Liver (tissue), 8 donors: ENCODE measurements at regions not wholly inside any gene's neighbourhood (a gene's known extent, or its start where the extent isn't known, plus 50 kb on each side); places are given as distances from the start of the nearest gene placed in this dataset.

ENCODE experiments used
- DNase-seq: peaks from one replicate; pipeline ENCODE4 v3.0.0-alpha.2; 2017; ENCODE audit warnings: low spot score
- H3K27ac ChIP-seq, 2 donors: one replicate each; pipeline ENCODE4 v1.7.0; 2013; ENCODE audit warnings: inconsistent platforms in 2 of 2, low read length in 2 of 2, control low read depth in 1 of 2, low read depth in 1 of 2, mild to moderate bottlenecking in 1 of 2
- H3K27me3 ChIP-seq, 4 donors: one replicate each; pipeline versions ENCODE4 v1.6.1 to v1.7.0; 2013; ENCODE audit warnings: low read length in 3 of 4, inconsistent platforms in 1 of 4, mild to moderate bottlenecking in 1 of 4, moderate library complexity in 1 of 4; ENCODE audit not compliant: control insufficient read depth in 4 of 4, insufficient read depth in 4 of 4
- H3K36me3 ChIP-seq, 4 donors: one replicate each; pipeline versions ENCODE4 v1.6.1 to v1.7.0; 2013; ENCODE audit warnings: low read length in 3 of 4, mild to moderate bottlenecking in 3 of 4, low read depth in 1 of 4, moderate library complexity in 1 of 4; ENCODE audit not compliant: control insufficient read depth in 4 of 4, insufficient read depth in 3 of 4
- H3K4me1 ChIP-seq, 4 donors: one replicate each; pipeline versions ENCODE4 v1.6.1 to v1.7.0; 2013; ENCODE audit warnings: low read length in 3 of 4, mild to moderate bottlenecking in 3 of 4, moderate library complexity in 1 of 4; ENCODE audit not compliant: control insufficient read depth in 4 of 4, insufficient read depth in 4 of 4
- H3K4me3 ChIP-seq, 3 donors: one replicate each; pipeline versions ENCODE4 v1.6.1 to v1.7.0; 2013; ENCODE audit warnings: low read length in 3 of 3, control low read depth in 1 of 3, low read depth in 1 of 3, mild to moderate bottlenecking in 1 of 3
- H3K9ac ChIP-seq, 2 donors: one replicate each; pipeline ENCODE4 v1.7.0; 2013; ENCODE audit warnings: low read length in 2 of 2, mild to moderate bottlenecking in 2 of 2, moderate library complexity in 2 of 2, control low read depth in 1 of 2, low read depth in 1 of 2
- H3K9me3 ChIP-seq, 4 donors: one replicate each; pipeline versions ENCODE4 v1.6.1 to v1.7.0; 2013; ENCODE audit warnings: low read length in 3 of 4; ENCODE audit not compliant: control insufficient read depth in 4 of 4
- EGR1 ChIP-seq, 2 donors: IDR thresholded peaks; 2 replicates each; pipeline ENCODE4 v1.6.1; 2016 to 2018; ENCODE audit warnings: antibody characterized with exemption in 2 of 2, low read depth in 2 of 2
- FOXA1 ChIP-seq: IDR thresholded peaks from 2 replicates; pipeline ENCODE4 v1.6.1; 2016; ENCODE audit warnings: antibody characterized with exemption
- FOXA2 ChIP-seq: IDR thresholded peaks from 2 replicates; pipeline ENCODE4 v1.6.1; 2016; ENCODE audit warnings: antibody characterized with exemption
- GABPA ChIP-seq, 2 donors: IDR thresholded peaks in 1 of 2; conservative IDR thresholded peaks in 1 of 2; 2 replicates each; pipeline ENCODE4 v1.6.1; 2016; ENCODE audit warnings: antibody characterized with exemption in 2 of 2, mild to moderate bottlenecking in 1 of 2, moderate library complexity in 1 of 2
- HNF4A ChIP-seq, 2 donors: conservative IDR thresholded peaks; 2 replicates each; pipeline ENCODE4 v1.6.1; 2016; ENCODE audit warnings: antibody characterized with exemption in 2 of 2, mild to moderate bottlenecking in 2 of 2
- HNF4G ChIP-seq: IDR thresholded peaks from 2 replicates; pipeline ENCODE4 v1.6.1; 2016; ENCODE audit warnings: antibody characterized with exemption
- JUND ChIP-seq, 2 donors: IDR thresholded peaks; 2 replicates each; pipeline ENCODE4 v1.6.1; 2016; ENCODE audit warnings: antibody characterized with exemption in 2 of 2
- MAX ChIP-seq: IDR thresholded peaks from 2 replicates; pipeline ENCODE4 v1.6.1; 2016; ENCODE audit warnings: antibody characterized with exemption
- NR2F2 ChIP-seq: IDR thresholded peaks from 2 replicates; pipeline ENCODE4 v1.6.1; 2016; ENCODE audit warnings: antibody characterized with exemption
- RAD21 ChIP-seq, 2 donors: IDR thresholded peaks; 2 replicates each; pipeline ENCODE4 v1.6.1; 2016; ENCODE audit warnings: antibody characterized with exemption in 2 of 2, mild to moderate bottlenecking in 2 of 2
- RXRA ChIP-seq, 2 donors: IDR thresholded peaks; 2 replicates each; pipeline ENCODE4 v1.6.1; 2017 to 2018; ENCODE audit warnings: antibody characterized with exemption in 2 of 2, mild to moderate bottlenecking in 1 of 2
- SP1 ChIP-seq: IDR thresholded peaks from 2 replicates; pipeline ENCODE4 v1.6.1; 2018; ENCODE audit warnings: antibody characterized with exemption, mild to moderate bottlenecking
- TAF1 ChIP-seq: conservative IDR thresholded peaks from 2 replicates; pipeline ENCODE4 v1.6.1; 2016; ENCODE audit warnings: antibody characterized with exemption, mild to moderate bottlenecking
- YY1 ChIP-seq: IDR thresholded peaks from 2 replicates; pipeline ENCODE4 v1.6.1; 2016; ENCODE audit warnings: antibody characterized with exemption, mild to moderate bottlenecking
- ZBTB33 ChIP-seq: IDR thresholded peaks from 2 replicates; pipeline ENCODE4 v1.6.1; 2016; ENCODE audit warnings: antibody characterized with exemption
- WGBS: extraction: QIAGEN DNeasy Blood & Tissue Kit; methylation state at CpG from one replicate; pipeline ENCODE4 v1.1.7; 2013; 5-methylcytosine and 5-hydroxymethylcytosine counted together
- TF ChIP-seq, protein P1 (sequence below): IDR thresholded peaks from 2 replicates; pipeline ENCODE4 v1.6.1; 2016; ENCODE audit warnings: antibody characterized with exemption, mild to moderate bottlenecking
- TF ChIP-seq, protein P2 (sequence below): fragments of 150-350 bp; IDR thresholded peaks from 2 replicates; pipeline ENCODE4 v1.5.1; 2017; ENCODE audit warnings: improper control_type of control experiment, low read depth, low read length; ENCODE audit not compliant: missing input control
- TF ChIP-seq, protein P3 (sequence below): IDR thresholded peaks from 2 replicates; pipeline ENCODE4 v1.6.1; 2016; ENCODE audit warnings: antibody characterized with exemption
- donor health status: healthy.
- donor health status: healthy.
- donor health status: healthy.
- donor health status: healthy.
- donor health status: healthy.

- WGBS = 65% methylated on average over 1 of the region's 1 CpG
- Histone ChIP-seq H3K9ac (no peak overlapping the region), H3K4me1 (no peaks in the 10 kb centered on the region), H3K27ac (no peak overlapping the region), H3K36me3 (no peaks in the 10 kb centered on the region), H3K9me3 (no peaks in the 10 kb centered on the region), H3K4me3 (no peak overlapping the region), H3K27me3 (no peaks in the 10 kb centered on the region)
- DNase-seq = no peak
- TF ChIP-seq RAD21 (IDR thresholded peaks at IDR 0.05) (no peak), FOXA2 (no peak), RXRA (IDR thresholded peaks at IDR 0.05) (no peak), HNF4A (conservative IDR thresholded peaks at IDR 0.05) (no peak), JUND (IDR thresholded peaks at IDR 0.05) (no peak), HNF4G (no peak), FOXA1 (no peak), GABPA (IDR thresholded peaks at IDR 0.05 in 1 of 2, conservative IDR thresholded peaks at IDR 0.05 in 1 of 2) (no peak), MAX (no peak), NR2F2 (no peak), EGR1 (IDR thresholded peaks at IDR 0.05; ENCODE audit: low read depth in 2 of 2) (no peak), ZBTB33 (no peak), YY1 (no peak), SP1 (no peak), TAF1 (no peak)
- TF ChIP-seq, protein P1, sequence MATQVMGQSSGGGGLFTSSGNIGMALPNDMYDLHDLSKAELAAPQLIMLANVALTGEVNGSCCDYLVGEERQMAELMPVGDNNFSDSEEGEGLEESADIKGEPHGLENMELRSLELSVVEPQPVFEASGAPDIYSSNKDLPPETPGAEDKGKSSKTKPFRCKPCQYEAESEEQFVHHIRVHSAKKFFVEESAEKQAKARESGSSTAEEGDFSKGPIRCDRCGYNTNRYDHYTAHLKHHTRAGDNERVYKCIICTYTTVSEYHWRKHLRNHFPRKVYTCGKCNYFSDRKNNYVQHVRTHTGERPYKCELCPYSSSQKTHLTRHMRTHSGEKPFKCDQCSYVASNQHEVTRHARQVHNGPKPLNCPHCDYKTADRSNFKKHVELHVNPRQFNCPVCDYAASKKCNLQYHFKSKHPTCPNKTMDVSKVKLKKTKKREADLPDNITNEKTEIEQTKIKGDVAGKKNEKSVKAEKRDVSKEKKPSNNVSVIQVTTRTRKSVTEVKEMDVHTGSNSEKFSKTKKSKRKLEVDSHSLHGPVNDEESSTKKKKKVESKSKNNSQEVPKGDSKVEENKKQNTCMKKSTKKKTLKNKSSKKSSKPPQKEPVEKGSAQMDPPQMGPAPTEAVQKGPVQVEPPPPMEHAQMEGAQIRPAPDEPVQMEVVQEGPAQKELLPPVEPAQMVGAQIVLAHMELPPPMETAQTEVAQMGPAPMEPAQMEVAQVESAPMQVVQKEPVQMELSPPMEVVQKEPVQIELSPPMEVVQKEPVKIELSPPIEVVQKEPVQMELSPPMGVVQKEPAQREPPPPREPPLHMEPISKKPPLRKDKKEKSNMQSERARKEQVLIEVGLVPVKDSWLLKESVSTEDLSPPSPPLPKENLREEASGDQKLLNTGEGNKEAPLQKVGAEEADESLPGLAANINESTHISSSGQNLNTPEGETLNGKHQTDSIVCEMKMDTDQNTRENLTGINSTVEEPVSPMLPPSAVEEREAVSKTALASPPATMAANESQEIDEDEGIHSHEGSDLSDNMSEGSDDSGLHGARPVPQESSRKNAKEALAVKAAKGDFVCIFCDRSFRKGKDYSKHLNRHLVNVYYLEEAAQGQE = no peak
- TF ChIP-seq, protein P2, sequence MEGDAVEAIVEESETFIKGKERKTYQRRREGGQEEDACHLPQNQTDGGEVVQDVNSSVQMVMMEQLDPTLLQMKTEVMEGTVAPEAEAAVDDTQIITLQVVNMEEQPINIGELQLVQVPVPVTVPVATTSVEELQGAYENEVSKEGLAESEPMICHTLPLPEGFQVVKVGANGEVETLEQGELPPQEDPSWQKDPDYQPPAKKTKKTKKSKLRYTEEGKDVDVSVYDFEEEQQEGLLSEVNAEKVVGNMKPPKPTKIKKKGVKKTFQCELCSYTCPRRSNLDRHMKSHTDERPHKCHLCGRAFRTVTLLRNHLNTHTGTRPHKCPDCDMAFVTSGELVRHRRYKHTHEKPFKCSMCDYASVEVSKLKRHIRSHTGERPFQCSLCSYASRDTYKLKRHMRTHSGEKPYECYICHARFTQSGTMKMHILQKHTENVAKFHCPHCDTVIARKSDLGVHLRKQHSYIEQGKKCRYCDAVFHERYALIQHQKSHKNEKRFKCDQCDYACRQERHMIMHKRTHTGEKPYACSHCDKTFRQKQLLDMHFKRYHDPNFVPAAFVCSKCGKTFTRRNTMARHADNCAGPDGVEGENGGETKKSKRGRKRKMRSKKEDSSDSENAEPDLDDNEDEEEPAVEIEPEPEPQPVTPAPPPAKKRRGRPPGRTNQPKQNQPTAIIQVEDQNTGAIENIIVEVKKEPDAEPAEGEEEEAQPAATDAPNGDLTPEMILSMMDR = no peak
- TF ChIP-seq, protein P3, sequence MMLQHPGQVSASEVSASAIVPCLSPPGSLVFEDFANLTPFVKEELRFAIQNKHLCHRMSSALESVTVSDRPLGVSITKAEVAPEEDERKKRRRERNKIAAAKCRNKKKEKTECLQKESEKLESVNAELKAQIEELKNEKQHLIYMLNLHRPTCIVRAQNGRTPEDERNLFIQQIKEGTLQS = no peak
These were observed 266.7 kb upstream of the LRRN1 start for GRCh38 chr3:3532508-3532907.

DNA sequence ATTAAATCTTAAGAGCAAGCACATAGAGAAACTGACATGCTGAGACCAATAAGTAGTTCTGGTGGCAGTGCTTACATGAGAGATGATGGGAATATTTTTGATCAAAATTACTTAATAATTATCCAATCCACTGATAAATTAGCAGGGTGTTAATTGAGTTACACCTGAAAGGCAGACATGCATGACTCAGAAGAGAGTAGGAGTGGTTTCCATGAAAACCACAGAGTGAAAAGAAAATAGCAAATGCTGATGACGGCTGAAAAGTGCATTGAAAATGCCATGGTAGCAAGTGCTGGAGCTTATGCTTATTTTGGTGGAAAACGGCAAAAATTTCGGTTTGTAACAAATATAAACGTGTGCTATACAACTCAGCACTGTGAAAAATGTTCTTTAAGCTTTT is 267.8 kb upstream of the LRRN1 start:
- Histone ChIP-seq H3K9me3 (no peaks in the 10 kb centered on the region), H3K4me3 (no peak overlapping the region), H3K27ac (no peak overlapping the region), H3K4me1 (no peaks in the 10 kb centered on the region), H3K36me3 (no peaks in the 10 kb centered on the region), H3K9ac (no peak overlapping the region), H3K27me3 (no peaks in the 10 kb centered on the region)
- TF ChIP-seq ZBTB33 = no peak
- TF ChIP-seq GABPA (IDR thresholded peaks at IDR 0.05 in 1 of 2, conservative IDR thresholded peaks at IDR 0.05 in 1 of 2) = no peak
- TF ChIP-seq JUND (IDR thresholded peaks at IDR 0.05) = no peak
- TF ChIP-seq, protein P1 = no peak
- TF ChIP-seq RXRA (IDR thresholded peaks at IDR 0.05) = no peak
- TF ChIP-seq FOXA1 = no peak
- DNase-seq = no peak
- 71% methylated on average over 4 of the region's 4 CpGs for WGBS
